GM18907 (cell line): ENCODE measurements at regions not wholly inside any gene's neighbourhood (a gene's known extent, or its start where the extent isn't known, plus 50 kb on each side); places are given as distances from the start of the nearest gene placed in this dataset.

Experiments
- ATAC-seq: cut with Tn5 transposase; IDR thresholded peaks from one replicate; pipeline ENCODE4 v1.9.1; 2021; ENCODE audit warnings: mild to moderate bottlenecking, moderate library complexity; ENCODE audit not compliant: unreplicated experiment

GRCh38 chr1:104921525-104921924, 1171.8 kb downstream of the AMY1C start:
- no peak for ATAC-seq

GRCh38 chr1:104923075-104923474, 1173.4 kb downstream of the AMY1C start:
- ATAC-seq, result no peak

GRCh38 chr1:104929280-104929679, 1179.6 kb downstream of the AMY1C start:
- ATAC-seq, result no peak

GRCh38 chr1:104932030-104932915, 1182.6 kb downstream of the AMY1C start:
- ATAC-seq, result peak; percentile 80

- peak; percentile 31 for ATAC-seq
Observed at GRCh38 chr1:104932949-104933679, 1183.4 kb downstream of the AMY1C start.

GRCh38 chr1:104933846-104934245, 1184.1 kb downstream of the AMY1C start:
- ATAC-seq, result no peak

- ATAC-seq, result no peak
Observed at GRCh38 chr1:104945406-104945805, 1195.7 kb downstream of the AMY1C start.

- ATAC-seq, result no peak
Observed at GRCh38 chr1:104946558-104947210, 1197.0 kb downstream of the AMY1C start.

- no peak for ATAC-seq
Observed at GRCh38 chr1:104953555-104953954, 1203.9 kb downstream of the AMY1C start.

- no peak for ATAC-seq
Observed at GRCh38 chr1:104973516-104973915, 1223.8 kb downstream of the AMY1C start.

GRCh38 chr1:104979651-104980050, 1230.0 kb downstream of the AMY1C start:
- no peak for ATAC-seq

- peak; percentile 95 for ATAC-seq
Observed at GRCh38 chr1:104987210-104987609, 1237.5 kb downstream of the AMY1C start.

- ATAC-seq, result no peak
Observed at GRCh38 chr1:104989012-104989411, 1239.3 kb downstream of the AMY1C start.

GRCh38 chr1:104991702-104992101, 1242.0 kb downstream of the AMY1C start:
- no peak for ATAC-seq

GRCh38 chr1:105000793-105001192, 1251.1 kb downstream of the AMY1C start:
- no peak for ATAC-seq

- ATAC-seq, result no peak
Observed at GRCh38 chr1:105004515-105004914, 1254.8 kb downstream of the AMY1C start.

- ATAC-seq, result no peak
Observed at GRCh38 chr1:105005594-105006195, 1256.0 kb downstream of the AMY1C start.

- ATAC-seq, result no peak
Observed at GRCh38 chr1:105017587-105017986, 1267.9 kb downstream of the AMY1C start.

GRCh38 chr1:105023719-105024118, 1274.0 kb downstream of the AMY1C start:
- no peak for ATAC-seq

- no peak for ATAC-seq
Observed at GRCh38 chr1:105027838-105028471, 1278.3 kb downstream of the AMY1C start.

GRCh38 chr1:105072446-105072845, 1322.7 kb downstream of the AMY1C start:
- ATAC-seq, result no peak
